Osteocyte (in vitro differentiated cells): ENCODE measurements at regions not wholly inside any gene's neighbourhood (a gene's known extent, or its start where the extent isn't known, plus 50 kb on each side); places are given as distances from the start of the nearest gene placed in this dataset.
"Not testable (repeated sequence)": the region's sequence is repeated elsewhere in the genome, so short reads cannot be mapped to it uniquely, and the experiment has no call there.

Source experiments
- DNase-seq: peaks from one replicate; pipeline ENCODE4 v3.0.0; 2021; ENCODE audit warnings: mixed read lengths; ENCODE audit not compliant: unreplicated experiment; ENCODE audit errors: extremely low spot score
- H3K27ac Mint-ChIP-seq: one replicate; pipeline ENCODE4 v1.8.0; 2021; ENCODE audit warnings: mild to moderate bottlenecking, mixed read lengths; ENCODE audit not compliant: unreplicated experiment
- H3K27me3 Mint-ChIP-seq: one replicate; pipeline ENCODE4 v1.8.0; 2021; ENCODE audit warnings: mixed read lengths; ENCODE audit not compliant: unreplicated experiment
- H3K36me3 Mint-ChIP-seq: one replicate; pipeline ENCODE4 v1.8.0; 2021; ENCODE audit warnings: mixed read lengths; ENCODE audit not compliant: unreplicated experiment
- H3K4me1 Mint-ChIP-seq: one replicate; pipeline ENCODE4 v1.8.0; 2021; ENCODE audit warnings: mixed read lengths; ENCODE audit not compliant: unreplicated experiment
- H3K4me3 Mint-ChIP-seq: one replicate; pipeline ENCODE4 v1.8.0; 2021; ENCODE audit warnings: mild to moderate bottlenecking, moderate library complexity, mixed read lengths; ENCODE audit not compliant: unreplicated experiment
- H3K9me3 Mint-ChIP-seq: one replicate; pipeline ENCODE4 v1.8.0; 2021; ENCODE audit warnings: mixed read lengths; ENCODE audit not compliant: unreplicated experiment
- TF ChIP-seq, protein P1 (sequence below): fragments of 200-600 bp; sonication (generic); IDR thresholded peaks from 2 replicates; pipeline ENCODE4 v1.5.0; 2021; ENCODE audit warnings: antibody characterized with exemption, mild to moderate bottlenecking, moderate library complexity

DNA sequence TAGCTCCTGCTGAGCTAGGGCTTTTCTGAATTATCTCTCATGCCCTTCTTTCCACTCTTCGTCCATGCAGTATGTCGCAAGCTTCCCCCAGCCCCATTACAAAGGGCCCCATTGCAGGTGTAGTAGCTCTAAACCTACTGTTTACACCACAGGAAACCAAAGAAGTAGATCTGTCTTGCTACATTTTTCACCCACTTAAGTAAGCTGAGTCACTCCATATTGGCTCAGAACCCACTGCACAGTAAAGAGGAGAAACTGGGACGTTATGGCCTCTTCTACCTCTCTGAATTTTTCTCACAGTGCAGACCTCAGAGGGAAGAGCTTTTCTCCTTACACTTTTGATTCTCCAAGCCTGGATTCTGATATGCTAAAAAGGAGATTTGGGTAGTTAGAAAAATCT is 200.2 kb downstream of the SMARCA1 start:
- Mint-ChIP-seq H3K27ac (no peak overlapping the region), H3K4me1 (no peaks in the 10 kb centered on the region), H3K36me3 (no peaks in the 10 kb centered on the region), H3K9me3 (no peaks in the 10 kb centered on the region), H3K4me3 (no peak overlapping the region), H3K27me3 (no peaks in the 10 kb centered on the region)
- no peak for DNase-seq
- TF ChIP-seq, protein P1, sequence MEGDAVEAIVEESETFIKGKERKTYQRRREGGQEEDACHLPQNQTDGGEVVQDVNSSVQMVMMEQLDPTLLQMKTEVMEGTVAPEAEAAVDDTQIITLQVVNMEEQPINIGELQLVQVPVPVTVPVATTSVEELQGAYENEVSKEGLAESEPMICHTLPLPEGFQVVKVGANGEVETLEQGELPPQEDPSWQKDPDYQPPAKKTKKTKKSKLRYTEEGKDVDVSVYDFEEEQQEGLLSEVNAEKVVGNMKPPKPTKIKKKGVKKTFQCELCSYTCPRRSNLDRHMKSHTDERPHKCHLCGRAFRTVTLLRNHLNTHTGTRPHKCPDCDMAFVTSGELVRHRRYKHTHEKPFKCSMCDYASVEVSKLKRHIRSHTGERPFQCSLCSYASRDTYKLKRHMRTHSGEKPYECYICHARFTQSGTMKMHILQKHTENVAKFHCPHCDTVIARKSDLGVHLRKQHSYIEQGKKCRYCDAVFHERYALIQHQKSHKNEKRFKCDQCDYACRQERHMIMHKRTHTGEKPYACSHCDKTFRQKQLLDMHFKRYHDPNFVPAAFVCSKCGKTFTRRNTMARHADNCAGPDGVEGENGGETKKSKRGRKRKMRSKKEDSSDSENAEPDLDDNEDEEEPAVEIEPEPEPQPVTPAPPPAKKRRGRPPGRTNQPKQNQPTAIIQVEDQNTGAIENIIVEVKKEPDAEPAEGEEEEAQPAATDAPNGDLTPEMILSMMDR: no peak

- H3K27me3 Mint-ChIP-seq: no peaks in the 10 kb centered on the region
- no peaks in the 10 kb centered on the region for H3K36me3 Mint-ChIP-seq
- no peaks in the 10 kb centered on the region for H3K4me1 Mint-ChIP-seq
- no peak for DNase-seq
- H3K9me3 Mint-ChIP-seq: no peaks in the 10 kb centered on the region
- TF ChIP-seq, protein P1: peak; percentile 63
- H3K4me3 Mint-ChIP-seq: no peak overlapping the region
- no peak overlapping the region for H3K27ac Mint-ChIP-seq
Observed at GRCh38 chrX:129318375-129318774, 204.9 kb downstream of the SMARCA1 start.

- DNase-seq: no peak
- no peak overlapping the region for H3K27ac Mint-ChIP-seq
- no peaks in the 10 kb centered on the region for H3K27me3 Mint-ChIP-seq
- no peaks in the 10 kb centered on the region for H3K9me3 Mint-ChIP-seq
- no peaks in the 10 kb centered on the region for H3K4me1 Mint-ChIP-seq
- TF ChIP-seq, protein P1: no peak
- H3K36me3 Mint-ChIP-seq: no peaks in the 10 kb centered on the region
- no peak overlapping the region for H3K4me3 Mint-ChIP-seq
Observed at GRCh38 chrX:129316461-129316860, 206.8 kb downstream of the SMARCA1 start.

GRCh38 chrX:129310000-129310399 is 213.3 kb downstream of the SMARCA1 start:
- Mint-ChIP-seq H3K27ac (no peak overlapping the region), H3K4me3 (no peak overlapping the region), H3K4me1 (no peaks in the 10 kb centered on the region), H3K27me3 (no peaks in the 10 kb centered on the region), H3K36me3 (no peaks in the 10 kb centered on the region), H3K9me3 (no peaks in the 10 kb centered on the region)
- TF ChIP-seq, protein P1: no peak
- no peak for DNase-seq

GRCh38 chrX:129262912-129263311 is 260.4 kb downstream of the SMARCA1 start:
- Mint-ChIP-seq H3K36me3 (no peaks in the 10 kb centered on the region), H3K27ac (no peak overlapping the region), H3K4me3 (no peak overlapping the region), H3K9me3 (peaks cover 15% of the 10 kb centered on the region), H3K4me1 (no peaks in the 10 kb centered on the region), H3K27me3 (no peaks in the 10 kb centered on the region)
- DNase-seq: no peak
- TF ChIP-seq, protein P1: no peak

- not testable (repeated sequence) for DNase-seq, H3K27ac Mint-ChIP-seq, H3K4me1 Mint-ChIP-seq, H3K27me3 Mint-ChIP-seq, H3K36me3 Mint-ChIP-seq, H3K4me3 Mint-ChIP-seq
- H3K9me3 Mint-ChIP-seq: peaks cover 34% of the 10 kb centered on the region
Observed at GRCh38 chrX:129255516-129255915, 267.8 kb downstream of the SMARCA1 start.
